ENCODE measurements at regions not wholly inside any gene's neighbourhood (a gene's known extent, or its start where the extent isn't known, plus 50 kb on each side); places are given as distances from the start of the nearest gene placed in this dataset.

- TF ChIP-seq, protein P1, sequence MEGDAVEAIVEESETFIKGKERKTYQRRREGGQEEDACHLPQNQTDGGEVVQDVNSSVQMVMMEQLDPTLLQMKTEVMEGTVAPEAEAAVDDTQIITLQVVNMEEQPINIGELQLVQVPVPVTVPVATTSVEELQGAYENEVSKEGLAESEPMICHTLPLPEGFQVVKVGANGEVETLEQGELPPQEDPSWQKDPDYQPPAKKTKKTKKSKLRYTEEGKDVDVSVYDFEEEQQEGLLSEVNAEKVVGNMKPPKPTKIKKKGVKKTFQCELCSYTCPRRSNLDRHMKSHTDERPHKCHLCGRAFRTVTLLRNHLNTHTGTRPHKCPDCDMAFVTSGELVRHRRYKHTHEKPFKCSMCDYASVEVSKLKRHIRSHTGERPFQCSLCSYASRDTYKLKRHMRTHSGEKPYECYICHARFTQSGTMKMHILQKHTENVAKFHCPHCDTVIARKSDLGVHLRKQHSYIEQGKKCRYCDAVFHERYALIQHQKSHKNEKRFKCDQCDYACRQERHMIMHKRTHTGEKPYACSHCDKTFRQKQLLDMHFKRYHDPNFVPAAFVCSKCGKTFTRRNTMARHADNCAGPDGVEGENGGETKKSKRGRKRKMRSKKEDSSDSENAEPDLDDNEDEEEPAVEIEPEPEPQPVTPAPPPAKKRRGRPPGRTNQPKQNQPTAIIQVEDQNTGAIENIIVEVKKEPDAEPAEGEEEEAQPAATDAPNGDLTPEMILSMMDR (IDR thresholded peaks at IDR 0.05) = no peak
- TF ChIP-seq POLR2A (IDR thresholded peaks at IDR 0.05) = no peak
Observed at GRCh38 chr17:36862116-36862920, 75.0 kb upstream of the LHX1 start.

Data from adrenal gland (tissue), 5 donors.